Stromal cell of bone marrow (primary cell): ENCODE measurements at regions not wholly inside any gene's neighbourhood (a gene's known extent, or its start where the extent isn't known, plus 50 kb on each side); places are given as distances from the start of the nearest gene placed in this dataset.
A peak's percentile ranks its signal among the peaks of the same experiment; 100 is the strongest.

Experiments
- DNase-seq: peaks from one replicate; pipeline ENCODE4 v3.0.0-alpha.2; 2012; ENCODE audit warnings: low read depth

- no peak for DNase-seq
These were observed 387.0 kb upstream of the SEMA3D start for GRCh38 chr7:85573844-85574243.

- DNase-seq, result no peak
These were observed 386.5 kb upstream of the SEMA3D start for GRCh38 chr7:85573346-85573745.

GRCh38 chr7:85570898-85571297 lies 384.0 kb upstream of the SEMA3D start:
- DNase-seq, result no peak

GRCh38 chr7:85567983-85568382 lies 381.1 kb upstream of the SEMA3D start:
- no peak for DNase-seq

- no peak for DNase-seq
These were observed 379.4 kb upstream of the SEMA3D start for GRCh38 chr7:85566095-85566794.

GRCh38 chr7:85565276-85565675 lies 378.4 kb upstream of the SEMA3D start:
- DNase-seq, result no peak

GRCh38 chr7:85564861-85565260 lies 378.0 kb upstream of the SEMA3D start:
- no peak for DNase-seq

- DNase-seq, result no peak
These were observed 374.9 kb upstream of the SEMA3D start for GRCh38 chr7:85561706-85562105.

GRCh38 chr7:85554236-85555178 lies 367.7 kb upstream of the SEMA3D start:
- DNase-seq, result peak; percentile 33

GRCh38 chr7:85535974-85536729 lies 349.3 kb upstream of the SEMA3D start:
- no peak for DNase-seq

GRCh38 chr7:85529831-85530230 lies 343.0 kb upstream of the SEMA3D start:
- peak; percentile 71 for DNase-seq

- DNase-seq, result peak; percentile 13
These were observed 342.3 kb upstream of the SEMA3D start for GRCh38 chr7:85529201-85529600.

GRCh38 chr7:85528581-85528980 lies 341.7 kb upstream of the SEMA3D start:
- DNase-seq, result no peak

- no peak for DNase-seq
These were observed 338.8 kb upstream of the SEMA3D start for GRCh38 chr7:85525676-85526075.

- no peak for DNase-seq
These were observed 335.2 kb upstream of the SEMA3D start for GRCh38 chr7:85522070-85522469.

- DNase-seq, result no peak
These were observed 334.3 kb upstream of the SEMA3D start for GRCh38 chr7:85521108-85521694.

- DNase-seq, result no peak
These were observed 333.3 kb upstream of the SEMA3D start for GRCh38 chr7:85520175-85520574.

GRCh38 chr7:85516675-85517074 lies 329.8 kb upstream of the SEMA3D start:
- peak; percentile 27 for DNase-seq

- DNase-seq, result no peak
These were observed 325.9 kb upstream of the SEMA3D start for GRCh38 chr7:85512790-85513189.

GRCh38 chr7:85510287-85510686 lies 323.4 kb upstream of the SEMA3D start:
- no peak for DNase-seq

- no peak for DNase-seq
These were observed 322.6 kb upstream of the SEMA3D start for GRCh38 chr7:85509476-85509875.
